H1 (cell line): ENCODE measurements at regions not wholly inside any gene's neighbourhood (a gene's known extent, or its start where the extent isn't known, plus 50 kb on each side); places are given as distances from the start of the nearest gene placed in this dataset.
A peak's percentile ranks its signal among the peaks of the same experiment; 100 is the strongest.

Experiments
- CTCF ChIA-PET: fragments of 300-600 bp; sonication (Branson Sonifier 250); formaldehyde crosslinking; loops from one replicate; lab custom pipeline; 2021; ENCODE audit not compliant: partially characterized antibody; lab: Charles Lee
- POLR2A ChIA-PET: fragments of 300-600 bp; sonication (Branson Sonifier 250); formaldehyde crosslinking; loops from one replicate; lab custom pipeline; 2021; ENCODE audit warnings: inconsistent platforms; ENCODE audit not compliant: partially characterized antibody; lab: Charles Lee
- DNase-seq, 2 experiments: peaks; one replicate each; pipeline versions ENCODE4 v3.0.0 to v3.0.0-alpha.2; 2010 to 2022; ENCODE audit warnings: low spot score in 2 of 2, low read depth in 1 of 2, mixed read lengths in 1 of 2
- FAIRE-seq: peaks from 2 replicates; lab custom pipeline; 2011; peaks lifted over from hg19 to GRCh38; lab: Jason Lieb, UNC
- H2AFZ ChIP-seq: 2 replicates; pipeline ENCODE4 v1.8.1; 2012; ENCODE audit warnings: low read length, inconsistent platforms
- H2AK5ac ChIP-seq: 2 replicates; pipeline ENCODE4 v1.6.1; 2013; ENCODE audit warnings: low read depth, low read length
- H2BK120ac ChIP-seq: replicated peaks from 2 replicates; pipeline ENCODE3; 2013; ENCODE audit warnings: low read depth, low read length, inconsistent platforms
- H2BK12ac ChIP-seq: 2 replicates; pipeline ENCODE4 v1.6.1; 2013; ENCODE audit warnings: low read depth, low read length
- H2BK15ac ChIP-seq: 2 replicates; pipeline ENCODE4 v1.6.1; 2013; ENCODE audit warnings: low read length
- H2BK20ac ChIP-seq: 2 replicates; pipeline ENCODE4 v1.6.1; 2013; ENCODE audit warnings: low read length
- H2BK5ac ChIP-seq: 2 replicates; pipeline ENCODE4 v1.6.1; 2013; ENCODE audit warnings: low read depth, low read length
- H3K14ac ChIP-seq: 2 replicates; pipeline ENCODE4 v1.6.1; 2013; ENCODE audit warnings: inconsistent platforms; ENCODE audit not compliant: insufficient read length
- H3K18ac ChIP-seq: 2 replicates; pipeline ENCODE4 v1.6.1; 2013; ENCODE audit warnings: low read length; ENCODE audit errors: extremely low read depth
- H3K23ac ChIP-seq: 2 replicates; pipeline ENCODE4 v1.6.1; 2013; ENCODE audit warnings: inconsistent platforms; ENCODE audit not compliant: insufficient read length
- H3K23me2 ChIP-seq: 2 replicates; pipeline ENCODE4 v1.6.1; 2013; ENCODE audit warnings: low read depth, low read length
- H3K27ac ChIP-seq: 2 replicates; pipeline ENCODE4 v1.6.1; 2011; ENCODE audit warnings: low read depth, low read length, inconsistent platforms
- H3K27me3 ChIP-seq, 4 experiments: replicated peaks in 1 of 4; 1 replicate in 1 of 4; 2 replicates in 3 of 4; pipeline versions ENCODE4 v1.6.1 to v1.8.1; 2011 to 2013; ENCODE audit warnings: low read length in 3 of 4, mild to moderate bottlenecking in 3 of 4, inconsistent platforms in 2 of 4, mixed read lengths in 2 of 4, moderate library complexity in 1 of 4; ENCODE audit not compliant: control insufficient read depth in 3 of 4, insufficient read depth in 3 of 4; ENCODE audit errors: extremely low read depth in 1 of 4
- H3K36me3 ChIP-seq, 4 experiments: 2 replicates each; pipeline versions ENCODE4 v1.6.1 to v1.8.1; 2011 to 2013; ENCODE audit warnings: mild to moderate bottlenecking in 4 of 4, low read length in 3 of 4, moderate library complexity in 2 of 4, control low read depth in 1 of 4, inconsistent platforms in 1 of 4; ENCODE audit not compliant: insufficient read depth in 4 of 4, control insufficient read depth in 2 of 4
- H3K4ac ChIP-seq: replicated peaks from 2 replicates; pipeline ENCODE3; 2013; ENCODE audit warnings: low read length, low read depth, mixed read lengths, inconsistent platforms; ENCODE audit not compliant: insufficient read length
- H3K4me1 ChIP-seq, 4 experiments: replicated peaks in 1 of 4; 1 replicate in 1 of 4; 2 replicates in 3 of 4; pipeline versions ENCODE4 v1.6.1 to v1.8.1; 2011 to 2013; ENCODE audit warnings: low read length in 3 of 4, inconsistent platforms in 2 of 4, mixed read lengths in 1 of 4; ENCODE audit not compliant: insufficient read depth in 4 of 4, control insufficient read depth in 3 of 4
- H3K4me2 ChIP-seq, 2 experiments: 2 replicates each; pipeline versions ENCODE4 v1.6.1 to v1.8.1; 2011 to 2013; ENCODE audit warnings: low read depth in 2 of 2, low read length in 2 of 2, control low read depth in 1 of 2, inconsistent platforms in 1 of 2, mild to moderate bottlenecking in 1 of 2; ENCODE audit not compliant: insufficient read depth in 1 of 2
- H3K4me3 ChIP-seq, 4 experiments: fragments of 200-600, 300-600 bp in 1 of 4; sonication (generic), shearing (Covaris generic), sonication (Bioruptor Twin) in 1 of 4; 2 replicates each; pipeline versions ENCODE4 v1.5.1 to v1.8.1; 2011 to 2016; ENCODE audit warnings: low read length in 4 of 4, low read depth in 3 of 4, control low read depth in 2 of 4, inconsistent platforms in 2 of 4, mild to moderate bottlenecking in 2 of 4, mixed read lengths in 1 of 4, moderate library complexity in 1 of 4; ENCODE audit not compliant: insufficient read depth in 2 of 4; ENCODE audit errors: extremely low read depth in 1 of 4
- H3K56ac ChIP-seq: replicated peaks from 2 replicates; pipeline ENCODE3; 2013; ENCODE audit warnings: low read depth, mild to moderate bottlenecking, mixed read lengths, low read length, inconsistent platforms; ENCODE audit not compliant: insufficient read length
- H3K79me1 ChIP-seq: 2 replicates; pipeline ENCODE4 v1.6.1; 2013; ENCODE audit warnings: low read depth, low read length, control low read depth
- H3K79me2 ChIP-seq, 2 experiments: 2 replicates each; pipeline versions ENCODE4 v1.6.1 to v1.8.1; 2012 to 2013; ENCODE audit warnings: low read length in 2 of 2, mild to moderate bottlenecking in 2 of 2, inconsistent platforms in 1 of 2; ENCODE audit not compliant: insufficient read depth in 2 of 2, control insufficient read depth in 1 of 2
- H3K9ac ChIP-seq, 4 experiments: replicated peaks in 1 of 4; 1 replicate in 1 of 4; 2 replicates in 3 of 4; pipeline versions ENCODE4 v1.6.1 to v1.8.1; 2011 to 2013; ENCODE audit warnings: low read depth in 3 of 4, low read length in 3 of 4, control low read depth in 2 of 4, mild to moderate bottlenecking in 2 of 4, moderate library complexity in 2 of 4, inconsistent platforms in 1 of 4; ENCODE audit errors: extremely low read depth in 1 of 4
- H3K9me3 ChIP-seq, 2 experiments: 2 replicates each; pipeline versions ENCODE4 v1.6.1 to v1.8.1; 2012 to 2013; ENCODE audit warnings: mild to moderate bottlenecking in 2 of 2, moderate library complexity in 2 of 2, control low read depth in 1 of 2, inconsistent platforms in 1 of 2, low read depth in 1 of 2, low read length in 1 of 2, mixed read lengths in 1 of 2; ENCODE audit not compliant: insufficient read depth in 2 of 2
- H4K20me1 ChIP-seq, 2 experiments: replicated peaks in 1 of 2; 2 replicates each; pipeline versions ENCODE3 to v1.8.1; 2011 to 2013; ENCODE audit warnings: inconsistent platforms in 2 of 2, low read length in 2 of 2, mild to moderate bottlenecking in 1 of 2; ENCODE audit not compliant: insufficient read depth in 2 of 2, control insufficient read depth in 1 of 2
- H4K5ac ChIP-seq: 2 replicates; pipeline ENCODE4 v1.6.1; 2013; ENCODE audit warnings: low read length, low read depth, mixed read lengths, inconsistent platforms; ENCODE audit not compliant: insufficient read length
- H4K8ac ChIP-seq: 2 replicates; pipeline ENCODE4 v1.8.0; 2013; ENCODE audit warnings: mild to moderate bottlenecking, moderate library complexity, low read length, inconsistent platforms; ENCODE audit not compliant: insufficient read depth; ENCODE audit errors: extremely low read depth
- H4K91ac ChIP-seq: replicated peaks from 2 replicates; pipeline ENCODE3; 2013; ENCODE audit warnings: low read length, mixed read lengths, inconsistent platforms; ENCODE audit not compliant: insufficient read length
- CREB1 ChIP-seq: IDR thresholded peaks from 2 replicates; pipeline ENCODE4 v1.6.1; 2012; ENCODE audit warnings: inconsistent platforms
- EGR1 ChIP-seq: IDR thresholded peaks from 2 replicates; pipeline ENCODE4 v1.6.1; 2011; ENCODE audit warnings: low read depth, low read length, borderline replicate concordance
- EZH2 ChIP-seq: fragments of 200-600 bp; sonication (generic); IDR thresholded peaks from 2 replicates; pipeline ENCODE4 v1.7.1; 2012; ENCODE audit warnings: low read depth, mild to moderate bottlenecking, moderate library complexity, low read length, inconsistent platforms; ENCODE audit not compliant: severe bottlenecking
- GABPA ChIP-seq: IDR thresholded peaks from 2 replicates; pipeline ENCODE4 v1.6.1; 2011; ENCODE audit warnings: mild to moderate bottlenecking, low read length, moderate library complexity, borderline replicate concordance; ENCODE audit not compliant: insufficient read depth
- GTF2F1 ChIP-seq: IDR thresholded peaks from 2 replicates; pipeline ENCODE4 v1.6.1; 2012; ENCODE audit warnings: low read depth, low read length, improper control_type of control experiment, borderline replicate concordance
- KDM5A ChIP-seq: fragments of 200-600 bp; IDR thresholded peaks from 2 replicates; pipeline ENCODE4 v1.7.1; 2012; ENCODE audit warnings: mild to moderate bottlenecking, low read length, inconsistent platforms, mixed read lengths
- POU5F1 ChIP-seq: IDR thresholded peaks from 2 replicates; pipeline ENCODE4 v1.6.1; 2011; ENCODE audit warnings: low read depth, mild to moderate bottlenecking, low read length, moderate library complexity
- SIX5 ChIP-seq: IDR thresholded peaks from 2 replicates; pipeline ENCODE4 v1.6.1; 2011; ENCODE audit warnings: mild to moderate bottlenecking, low read depth, low read length
- WGBS, 2 experiments: shearing (Covaris generic) in 1 of 2; methylation state at CpG; one replicate each; pipeline versions ENCODE4 v1.1.6 to v1.1.7; 2013 to 2015; ENCODE audit warnings: low lambda C conversion rate in 2 of 2, mixed read lengths in 2 of 2, inconsistent platforms in 1 of 2, low coverage in 1 of 2, missing lambda C conversion rate in 1 of 2; ENCODE audit not compliant: insufficient replicate concordance in 2 of 2, insufficient coverage in 1 of 2, insufficient read length in 1 of 2; ENCODE audit errors: extremely low coverage in 1 of 2, missing lambda C conversion rate in 1 of 2; 5-methylcytosine and 5-hydroxymethylcytosine counted together

DNA sequence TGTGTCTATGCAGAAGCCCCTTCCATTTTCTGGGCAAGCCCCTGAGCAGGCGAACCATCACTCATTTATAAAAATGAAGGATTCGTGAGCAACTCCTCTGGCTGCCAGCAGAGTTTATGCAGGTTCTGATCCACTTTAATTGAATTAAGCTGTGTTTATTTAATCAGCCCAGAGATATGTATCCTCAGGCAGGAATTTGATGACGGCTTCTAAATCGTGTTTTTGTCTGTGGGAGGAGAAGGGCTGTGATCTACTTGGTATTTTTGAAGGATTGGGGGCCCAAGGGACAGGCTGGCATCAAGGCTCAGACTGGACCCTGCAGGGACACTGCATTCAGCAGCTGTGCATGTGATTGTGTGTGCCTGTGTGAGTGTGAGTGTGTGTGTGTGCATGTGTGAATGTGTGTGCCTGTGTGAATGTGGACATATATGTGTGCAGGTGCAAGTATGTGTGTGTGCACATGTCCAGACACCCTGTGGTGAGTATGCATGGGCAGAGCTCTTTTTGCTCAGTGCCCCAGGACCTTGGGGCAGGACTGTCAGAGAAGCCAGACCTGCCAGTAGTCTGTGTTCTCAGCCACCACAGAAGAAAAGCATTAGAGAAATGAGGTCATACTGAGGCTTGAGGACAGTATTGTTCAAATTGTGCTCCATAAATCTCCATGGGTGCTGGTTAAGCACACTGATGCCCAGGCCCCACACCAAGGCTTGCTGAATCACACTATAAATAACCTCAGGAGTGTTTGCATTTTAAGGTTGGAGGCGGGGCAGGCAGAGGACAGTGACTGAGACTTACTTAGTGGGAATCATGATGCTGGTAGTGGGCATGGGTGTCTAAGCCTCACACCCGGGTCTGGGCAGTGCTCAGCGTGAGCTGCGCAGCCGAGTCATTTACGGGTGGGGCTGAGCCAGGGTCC is 164.0 kb downstream of the CARTPT start:
- no peak overlapping the region for H3K4me2 ChIP-seq
- H3K79me2 ChIP-seq = no peaks in the 10 kb centered on the region
- H2BK5ac ChIP-seq = no peak overlapping the region
- no peaks in the 10 kb centered on the region; the same call in 1 of the 2 replicates for H3K79me1 ChIP-seq
- 0 out of 2 replicates have a peak overlapping the region, but pooled peaks have one; percentile 91 for H2BK20ac ChIP-seq
- H4K8ac ChIP-seq = no peak overlapping the region
- no peak overlapping the region for H4K91ac ChIP-seq
- H3K4me1 ChIP-seq = no peaks in the 10 kb centered on the region
- H3K18ac ChIP-seq = no peak overlapping the region
- H3K27ac ChIP-seq = no peak overlapping the region
- H4K20me1 ChIP-seq = peaks cover 0 to 2% of the 10 kb centered on the region in 2 experiments
- H3K23me2 ChIP-seq = peaks cover 1% of the 10 kb centered on the region; the same call in 1 of the 2 replicates
- no peak overlapping the region for H3K4ac ChIP-seq
- H3K56ac ChIP-seq = no peak overlapping the region
- no peaks in the 10 kb centered on the region for H3K36me3 ChIP-seq
- no peak overlapping the region for H3K4me3 ChIP-seq
- no peaks in the 10 kb centered on the region for H3K27me3 ChIP-seq
- no peak overlapping the region for H3K23ac ChIP-seq
- no peak overlapping the region for H4K5ac ChIP-seq
- H2AFZ ChIP-seq = no peak overlapping the region
- DNase-seq (no peak), FAIRE-seq (no peak)
- H2BK15ac ChIP-seq = no peak overlapping the region
- CTCF ChIA-PET = no interaction called here
- 94% methylated on average over 10 of the region's 10 CpGs; no CpG with 5 or more reads in 1 of the 2 experiments for WGBS, 2 experiments
- no peaks in the 10 kb centered on the region for H3K9me3 ChIP-seq
- POLR2A ChIA-PET = no interaction called here
- H3K14ac ChIP-seq = peak overlapping the region; percentile 42
- no peak overlapping the region for H2AK5ac ChIP-seq
- no peak overlapping the region for H2BK12ac ChIP-seq
- no peak overlapping the region; a peak in 1 of 7 replicates for H3K9ac ChIP-seq
- TF ChIP-seq GTF2F1 (no peak), EGR1 (no peak), EZH2 (no peak), GABPA (no peak), KDM5A (no peak), SIX5 (no peak), CREB1 (no peak), POU5F1 (no peak)
- TF ChIP-seq, all 59 proteins: peak for 0
- H2BK120ac ChIP-seq = no peak overlapping the region
